ENCODE measurements at regions not wholly inside any gene's neighbourhood (a gene's known extent, or its start where the extent isn't known, plus 50 kb on each side); places are given as distances from the start of the nearest gene placed in this dataset.
"Not testable (repeated sequence)": the region's sequence is repeated elsewhere in the genome, so short reads cannot be mapped to it uniquely, and the experiment has no call there.

DNA sequence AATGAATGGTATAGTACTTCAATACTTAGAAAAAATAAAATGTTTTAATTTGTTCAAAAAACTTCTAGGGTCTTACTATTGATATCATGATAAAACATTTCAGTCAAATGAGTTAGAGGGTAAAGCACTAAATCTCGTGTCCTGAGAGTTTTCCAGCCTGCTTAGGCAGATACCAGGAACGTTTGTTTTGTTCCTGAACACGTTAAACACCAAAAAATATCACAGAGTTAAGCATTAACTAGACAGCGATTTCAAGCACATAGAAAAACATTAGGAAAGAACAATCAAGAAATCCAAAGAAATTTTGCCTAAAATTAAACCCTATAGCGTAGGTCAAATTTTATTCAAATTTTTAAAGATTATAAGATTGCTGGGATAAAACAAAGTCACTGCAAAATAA lies 204.6 kb upstream of the AGR3 start:
- no peak for DNase-seq (ENCODE audit: low spot score)

DNA sequence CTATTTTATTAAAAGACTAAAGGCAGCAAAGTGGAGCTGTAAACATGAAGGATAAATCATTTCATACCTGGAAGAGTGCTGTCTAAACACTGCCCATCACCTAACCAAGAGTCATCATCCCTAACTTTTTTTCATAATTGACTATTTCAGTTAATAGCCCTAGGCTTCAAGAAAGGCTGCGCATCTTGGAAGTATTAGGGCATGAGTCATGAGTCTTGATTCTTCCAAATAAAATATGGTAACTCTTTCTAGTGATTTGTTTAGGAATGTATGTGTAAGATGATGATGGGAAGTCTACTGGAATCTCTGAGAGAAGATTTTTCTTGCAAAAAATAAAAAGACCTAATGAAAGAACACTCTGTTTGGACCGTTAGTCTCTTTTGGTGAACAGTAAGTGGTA lies 207.7 kb upstream of the AHR start:
- no peak for DNase-seq (ENCODE audit: low spot score)

DNA sequence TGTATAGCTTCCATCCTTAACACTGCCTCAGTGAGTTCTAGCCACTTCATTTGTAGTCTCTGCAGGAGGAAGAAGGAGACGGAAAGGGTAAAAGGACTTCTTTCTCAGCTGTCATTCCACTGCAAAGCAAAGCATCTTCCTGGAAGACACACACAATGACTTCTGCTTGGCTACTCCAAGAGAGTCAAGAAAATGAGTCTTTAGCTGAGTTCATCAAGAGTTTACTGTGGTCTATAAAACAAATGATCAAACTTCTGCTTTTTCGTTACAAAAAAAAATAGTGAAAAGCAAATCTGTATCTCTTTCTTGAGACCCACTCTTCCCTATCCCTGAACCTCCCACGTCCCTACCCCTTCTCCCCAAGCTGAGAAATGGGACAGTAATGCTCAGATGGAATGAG lies 205.0 kb upstream of the AHR start:
- DNase-seq (ENCODE audit: low spot score) = no peak

DNA sequence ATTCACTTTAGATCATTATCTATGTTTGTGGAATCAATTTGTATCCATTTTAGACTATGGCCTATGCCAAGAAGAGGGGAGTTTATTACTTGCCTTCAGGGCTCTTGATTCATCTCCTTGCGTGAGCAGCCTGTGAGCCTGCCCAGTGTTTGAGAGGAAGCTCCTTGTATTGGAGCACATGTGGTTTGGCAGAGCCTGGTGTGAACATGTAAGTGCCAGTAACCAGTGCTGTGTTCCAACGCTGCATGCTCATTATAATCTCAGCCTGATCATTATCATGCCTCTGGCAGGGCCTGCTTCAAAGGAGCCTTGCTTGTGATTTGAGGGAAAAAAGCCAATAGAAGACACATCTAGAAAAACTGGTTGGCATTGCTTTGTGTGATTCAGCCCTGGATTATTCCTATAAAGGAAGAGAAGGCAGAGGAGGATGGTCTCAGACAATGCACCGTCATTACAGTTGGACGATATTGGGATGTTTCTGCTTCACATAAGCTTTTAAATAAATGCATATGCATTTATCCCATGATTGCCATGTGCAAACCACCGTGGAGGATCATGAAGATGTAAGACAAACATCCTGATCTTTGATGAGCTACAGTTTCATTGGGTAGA lies 203.4 kb upstream of the AHR start:
- DNase-seq (ENCODE audit: low spot score) = no peak

DNA sequence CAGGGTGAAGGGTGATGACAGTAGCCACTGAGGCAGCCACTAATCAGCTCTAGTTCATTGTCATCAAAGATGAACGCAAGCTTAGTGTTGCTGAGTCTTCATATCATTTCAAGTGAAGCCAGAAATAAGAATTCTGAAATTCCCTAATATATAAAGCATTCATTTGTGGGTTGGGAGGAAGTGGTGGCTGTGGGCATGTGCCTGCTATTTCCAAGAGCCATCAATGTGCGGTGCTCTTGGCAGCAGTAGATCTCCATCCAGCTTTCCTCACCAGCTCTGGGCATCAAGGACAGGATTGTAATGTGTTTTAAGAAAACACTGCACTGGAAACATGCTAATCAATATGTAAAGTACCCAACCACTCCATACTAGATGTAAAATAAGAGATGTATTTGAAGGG lies 202.5 kb upstream of the AHR start:
- no peak for DNase-seq (ENCODE audit: low spot score)

DNA sequence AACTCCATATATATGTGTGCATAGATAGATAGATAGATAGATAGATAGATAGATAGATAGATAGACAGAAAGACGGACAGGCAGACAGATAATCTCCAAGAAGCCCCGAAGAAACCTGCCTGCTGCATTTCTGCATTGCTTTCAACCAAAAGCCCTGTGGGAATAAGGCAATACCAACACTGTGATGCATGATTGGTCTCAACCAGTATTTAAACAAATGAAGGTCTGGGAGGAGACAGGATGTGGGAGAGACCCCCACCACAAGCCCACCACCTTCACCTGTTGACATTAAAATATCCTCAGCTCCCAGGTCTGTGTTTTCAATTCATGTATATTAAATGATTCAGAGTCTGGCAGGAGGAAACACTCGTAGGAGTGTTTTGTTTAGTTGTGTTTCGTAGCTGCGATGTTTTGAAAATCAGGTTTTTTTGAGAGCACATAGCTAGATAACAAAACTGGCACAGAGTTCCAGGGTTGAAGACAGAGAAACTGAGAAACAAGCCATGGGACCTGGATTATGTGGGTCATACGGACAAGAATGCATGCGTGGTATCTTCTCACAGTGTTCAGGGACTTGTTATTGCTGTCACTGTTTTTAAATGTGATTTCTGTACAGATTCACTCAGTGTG lies 200.7 kb upstream of the AHR start:
- no peak for DNase-seq (ENCODE audit: low spot score)

DNA sequence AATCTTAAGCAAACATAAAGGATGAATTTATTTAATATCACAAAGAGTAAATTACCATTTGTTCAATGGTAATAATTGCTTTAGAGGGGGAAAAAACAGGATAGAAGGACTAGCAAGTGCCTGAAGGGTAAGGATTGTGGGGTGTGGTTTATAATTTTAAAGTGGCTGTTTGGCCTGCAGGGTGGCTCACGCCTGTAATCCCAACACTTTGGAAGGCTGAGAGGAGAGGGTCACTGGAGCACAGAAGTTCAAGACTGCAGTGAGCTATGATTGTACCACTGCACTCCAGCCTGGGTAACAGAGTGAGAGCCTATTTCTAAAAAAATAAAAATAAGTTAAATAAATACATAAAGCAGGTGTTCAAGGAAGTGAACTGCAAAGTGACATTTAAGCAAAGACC lies 199.9 kb upstream of the AHR start:
- no peak for DNase-seq (ENCODE audit: low spot score)

DNA sequence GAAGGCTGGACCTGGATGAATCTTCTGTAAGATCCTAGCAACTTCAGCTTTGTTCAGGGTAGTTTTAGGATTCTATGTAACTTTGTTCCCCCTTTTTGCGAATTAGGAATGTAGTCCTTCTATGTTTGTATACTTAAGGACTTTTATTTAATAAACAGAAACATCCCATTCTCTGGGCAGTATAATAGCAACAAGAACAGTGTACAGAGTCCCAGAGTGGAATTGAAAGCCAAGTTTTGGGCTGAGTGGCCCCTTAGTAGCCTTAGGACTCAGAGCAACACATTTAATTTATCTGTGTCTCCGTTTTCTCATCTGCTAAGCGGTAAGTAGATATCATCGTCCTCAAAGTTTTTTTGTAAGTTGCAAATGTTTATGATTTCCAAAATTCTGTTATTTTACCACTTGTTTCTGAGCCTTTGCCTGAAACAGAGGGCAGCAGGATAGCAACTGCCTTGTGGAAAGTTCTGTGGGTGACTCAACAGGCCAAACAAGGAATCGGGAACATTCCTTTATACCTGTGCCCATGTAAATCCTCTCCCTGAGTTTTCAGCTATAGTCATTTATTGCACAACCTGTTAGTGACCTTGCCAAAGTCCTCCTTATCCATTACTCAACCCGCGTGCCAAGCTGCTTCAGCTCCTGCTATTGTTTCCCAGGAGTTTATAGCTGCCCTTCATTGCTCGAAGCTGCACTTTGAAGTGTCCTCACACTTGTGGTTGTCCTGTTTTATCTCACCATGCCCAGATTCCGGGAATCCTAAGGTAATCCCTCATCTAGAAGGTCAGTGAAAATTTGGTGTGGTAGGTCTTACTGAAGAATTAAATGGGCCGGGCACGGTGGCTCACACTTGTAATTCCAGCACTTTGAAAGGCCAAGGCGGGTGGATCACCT lies 199.1 kb upstream of the AHR start:
- no peak for DNase-seq (ENCODE audit: low spot score)

DNA sequence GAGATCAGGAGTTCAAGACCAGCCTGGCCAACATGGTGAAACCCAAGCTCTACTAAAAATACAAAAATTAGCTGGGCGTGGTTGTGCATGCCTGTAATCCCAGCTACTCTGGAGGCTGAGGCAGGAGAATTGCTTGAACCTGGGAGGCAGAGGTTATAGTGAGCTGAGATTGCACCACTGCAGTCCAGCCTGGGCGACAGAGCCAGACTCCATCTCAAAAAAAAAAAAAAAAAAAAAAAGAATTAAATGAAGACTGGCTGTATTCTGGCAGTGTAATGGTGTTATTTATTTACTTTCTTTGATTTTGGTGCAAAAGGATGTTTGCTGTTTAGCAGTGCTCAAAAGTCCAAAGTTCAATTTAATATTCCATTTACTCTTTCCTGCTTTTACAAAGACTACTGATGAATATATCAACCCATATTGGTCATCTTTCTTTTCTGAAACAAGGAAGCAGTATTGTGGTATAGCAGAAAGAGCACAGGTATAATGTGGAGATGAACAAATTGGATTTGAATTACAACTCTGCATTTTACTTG lies 198.4 kb upstream of the AHR start:
- DNase-seq (ENCODE audit: low spot score) = not testable (repeated sequence)

DNA sequence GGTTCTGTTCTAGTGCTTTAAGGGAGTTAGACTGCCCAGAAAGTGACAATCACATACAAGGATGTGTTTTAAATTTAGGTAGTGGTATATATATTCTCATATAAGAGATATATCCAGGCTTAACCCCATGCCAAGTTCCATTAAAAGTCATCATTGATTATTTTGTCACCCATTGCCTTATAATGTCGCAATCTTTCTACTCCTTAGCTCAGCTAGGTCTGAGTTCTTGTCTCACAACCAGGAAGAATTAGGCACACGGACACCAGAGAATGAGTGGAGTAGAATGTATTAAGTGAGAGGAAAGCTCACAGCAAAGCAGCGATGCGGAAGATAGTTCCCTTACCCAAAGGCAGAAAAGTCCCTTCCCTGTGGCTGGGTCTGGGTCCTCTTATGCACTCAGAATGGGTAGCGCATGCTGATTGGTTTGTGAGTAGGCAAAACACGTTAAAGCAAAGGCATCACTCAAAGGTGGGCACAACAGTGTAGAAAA lies 197.2 kb upstream of the AHR start:
- no peak for DNase-seq (ENCODE audit: low spot score)

DNA sequence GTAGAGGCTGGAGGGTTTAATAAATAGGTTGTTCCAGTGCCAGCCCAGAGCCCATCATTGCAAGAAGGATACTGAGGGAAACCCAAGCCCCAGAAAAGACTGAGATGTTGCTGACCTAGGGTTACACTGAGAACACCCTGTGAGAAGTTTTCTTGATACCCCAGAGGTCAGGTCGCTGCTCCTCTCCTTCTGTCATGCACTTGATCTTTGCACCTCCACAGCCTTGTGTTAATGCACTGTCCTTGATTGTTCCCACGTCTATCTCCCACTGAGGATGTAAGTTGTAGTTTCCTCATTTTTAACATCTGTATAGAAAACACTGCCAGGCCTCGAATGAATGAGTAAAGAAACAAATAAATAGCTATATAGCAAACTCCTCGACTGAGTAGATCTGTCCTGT lies 195.3 kb upstream of the AHR start:
- no peak for DNase-seq (ENCODE audit: low spot score)

DNA sequence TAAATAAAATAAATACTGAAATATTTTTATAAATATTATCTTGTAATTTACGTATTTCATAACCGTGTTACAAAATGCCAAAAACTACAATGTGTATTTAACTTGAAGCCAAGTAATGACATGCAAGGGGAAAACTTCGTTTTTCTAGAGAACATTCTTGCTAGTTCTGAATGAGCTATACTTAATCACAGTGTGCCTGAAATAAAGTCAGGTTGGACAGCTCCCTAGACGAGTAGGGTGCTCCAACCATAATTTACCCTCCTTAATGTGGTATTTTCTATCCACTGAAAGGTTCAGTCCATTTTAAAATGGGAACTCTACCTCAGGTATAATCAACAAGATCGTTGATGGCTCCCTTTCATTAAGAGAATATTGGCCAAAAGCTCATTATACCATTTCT lies 194.5 kb upstream of the AHR start:
- no peak for DNase-seq (ENCODE audit: low spot score)

DNA sequence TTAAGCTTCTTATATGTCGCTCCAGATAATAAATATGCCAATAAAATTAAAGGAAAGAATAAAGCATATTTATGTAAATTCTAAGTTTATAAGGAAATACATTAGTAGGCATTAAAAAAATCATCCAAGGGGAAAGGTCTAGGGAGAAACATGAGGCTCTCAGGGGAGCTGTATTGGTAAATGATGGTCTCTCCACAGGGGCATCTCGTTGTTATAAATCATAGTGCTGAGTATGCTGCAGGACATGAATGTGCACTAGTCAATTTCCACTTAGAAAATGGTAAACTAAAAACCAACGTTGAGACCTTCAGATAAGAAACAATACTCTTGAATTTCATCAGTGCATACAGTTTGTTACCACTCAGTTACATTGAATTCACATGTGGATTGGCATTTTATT lies 194.0 kb upstream of the AHR start:
- no peak for DNase-seq (ENCODE audit: low spot score)

DNA sequence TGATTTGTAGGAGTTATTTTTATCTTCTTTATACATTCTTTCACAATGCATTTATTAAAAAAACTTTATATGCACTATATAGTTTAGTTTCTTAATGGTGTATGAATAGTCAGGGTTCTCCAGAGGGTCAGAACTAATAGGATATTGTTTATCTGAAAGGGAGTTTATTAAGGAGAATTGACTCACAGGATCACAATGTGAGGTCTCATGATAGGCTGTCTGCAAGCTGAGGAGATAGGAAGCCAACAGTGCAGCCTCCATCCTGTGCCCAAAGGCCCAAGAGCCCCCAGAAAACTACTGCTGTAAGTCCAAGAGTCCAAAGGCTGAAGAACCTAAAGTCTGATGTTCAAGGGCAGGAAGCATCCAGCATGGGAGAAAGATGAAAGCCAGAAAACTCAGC lies 192.8 kb upstream of the AHR start:
- no peak for DNase-seq (ENCODE audit: low spot score)

DNA sequence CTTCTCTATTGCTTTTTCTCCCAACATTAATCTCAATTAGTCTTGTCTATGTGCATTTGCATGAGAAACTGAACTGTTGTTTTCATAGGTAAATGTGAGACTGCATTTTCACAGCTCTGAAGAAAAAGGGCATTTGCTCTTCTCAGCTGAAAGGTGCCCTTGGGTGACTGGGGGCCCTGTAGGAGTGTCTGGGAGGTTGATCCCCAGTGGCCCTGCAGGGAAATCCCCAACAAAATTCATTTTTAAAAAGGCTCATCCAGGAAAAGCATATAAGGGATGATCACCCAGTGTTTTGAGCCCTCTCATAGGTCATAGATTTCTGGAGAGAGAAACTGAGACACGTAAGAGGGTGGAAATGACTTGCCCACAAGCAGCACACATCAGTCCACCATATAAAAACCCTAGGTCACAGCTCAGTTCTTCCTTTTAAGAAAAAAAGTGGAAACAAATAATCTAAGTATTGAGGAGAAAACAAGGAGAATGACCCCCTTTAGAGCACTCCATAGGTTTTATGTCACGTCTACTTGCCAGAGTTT lies 190.3 kb upstream of the AHR start:
- no peak for DNase-seq (ENCODE audit: low spot score)

DNA sequence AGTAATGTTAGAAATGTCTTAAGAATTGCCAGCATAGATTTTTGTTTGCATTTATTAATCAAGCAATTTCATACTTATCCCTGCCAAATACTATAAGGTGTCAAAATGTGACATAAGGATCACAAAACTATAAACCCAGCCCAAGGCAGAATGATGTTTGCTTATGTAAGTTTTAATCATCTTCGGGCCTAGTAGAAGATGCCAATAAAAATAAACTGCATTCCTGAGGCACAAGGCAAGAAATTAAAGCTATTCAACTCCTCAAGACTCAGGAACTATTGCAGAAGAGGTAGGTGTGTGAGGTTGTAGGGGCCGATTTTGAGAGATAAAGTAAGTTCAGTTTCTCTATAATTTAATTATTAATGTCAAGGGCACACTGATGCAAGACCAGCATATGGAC lies 189.4 kb upstream of the AHR start:
- DNase-seq (ENCODE audit: low spot score) = no peak

DNA sequence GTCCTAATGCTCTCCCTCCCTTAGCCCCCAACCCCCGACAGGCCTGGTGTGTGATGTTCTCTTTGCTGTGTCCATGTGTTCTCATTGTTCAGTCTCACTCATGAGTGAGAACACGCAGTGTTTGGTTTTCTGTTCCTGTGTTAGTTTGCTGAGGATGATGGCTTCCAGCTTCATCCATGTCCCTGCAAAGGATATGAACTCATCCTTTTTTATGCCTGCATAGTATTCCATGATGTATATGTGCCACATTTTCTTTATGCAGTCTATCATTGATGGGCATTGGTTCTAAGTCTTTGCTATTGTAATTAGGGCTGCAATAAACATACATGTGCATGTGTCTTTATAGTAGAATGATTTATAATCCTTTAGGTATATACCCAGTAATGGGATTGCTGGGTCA lies 184.7 kb upstream of the AHR start:
- not testable (repeated sequence) for DNase-seq (ENCODE audit: low spot score)

DNA sequence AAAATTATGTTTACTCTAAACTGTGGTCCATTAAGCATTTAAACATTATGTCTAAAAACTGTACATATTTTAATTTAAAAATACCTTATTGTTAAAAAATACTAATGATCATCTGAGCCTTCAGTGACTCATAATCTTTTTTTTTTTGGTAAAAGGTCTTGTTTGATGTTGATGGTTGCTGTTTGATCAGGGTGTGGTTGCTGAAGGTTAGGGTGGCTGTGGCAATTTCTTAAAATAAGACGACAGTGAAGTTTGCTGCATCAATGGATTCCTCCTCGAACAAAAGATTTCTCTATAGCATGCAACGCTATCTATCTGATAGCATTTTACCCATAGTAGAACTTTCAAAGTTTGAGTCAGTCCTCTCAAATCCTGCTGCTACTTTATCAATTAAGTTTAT lies 180.0 kb upstream of the AHR start:
- DNase-seq (ENCODE audit: low spot score) = no peak

DNA sequence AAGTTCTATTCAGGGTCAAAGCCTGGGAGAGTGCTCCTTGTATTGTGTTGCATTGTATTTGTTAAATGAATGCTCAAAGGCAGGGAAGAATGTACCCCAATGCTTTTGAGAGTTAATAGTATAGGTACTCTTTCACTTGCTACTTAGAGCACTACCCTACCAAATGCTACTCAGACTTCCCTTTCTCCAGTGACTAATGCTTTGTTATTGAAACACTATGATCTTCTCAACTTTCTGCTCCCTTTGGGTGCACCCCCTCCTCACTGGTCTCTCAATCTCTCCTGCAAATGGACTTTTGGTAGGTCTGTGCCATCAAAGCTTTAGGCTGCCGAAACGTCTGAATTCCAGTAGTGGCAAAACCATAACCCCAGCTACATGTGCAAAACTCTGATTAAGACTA lies 177.7 kb upstream of the AHR start:
- no peak for DNase-seq (ENCODE audit: low spot score)

DNA sequence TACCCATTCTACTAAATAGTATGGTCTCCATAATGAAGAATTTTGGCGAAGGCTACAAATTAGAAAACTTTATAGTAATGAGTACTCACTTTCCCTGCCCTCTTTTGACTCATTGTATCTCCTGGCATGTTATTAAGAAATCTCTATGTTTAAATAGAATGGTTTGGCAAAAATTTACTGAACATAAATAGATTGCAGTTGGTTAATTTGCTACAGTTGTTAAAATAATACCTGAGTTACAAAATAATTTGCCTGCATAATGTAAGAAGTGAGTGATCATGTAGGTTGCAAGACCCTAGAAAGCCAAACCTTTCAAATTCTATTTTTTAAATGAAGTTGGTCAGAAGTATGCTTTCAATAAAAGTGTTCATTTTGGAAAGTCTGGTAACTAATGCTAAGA lies 176.8 kb upstream of the AHR start:
- no peak for DNase-seq (ENCODE audit: low spot score)

DNA sequence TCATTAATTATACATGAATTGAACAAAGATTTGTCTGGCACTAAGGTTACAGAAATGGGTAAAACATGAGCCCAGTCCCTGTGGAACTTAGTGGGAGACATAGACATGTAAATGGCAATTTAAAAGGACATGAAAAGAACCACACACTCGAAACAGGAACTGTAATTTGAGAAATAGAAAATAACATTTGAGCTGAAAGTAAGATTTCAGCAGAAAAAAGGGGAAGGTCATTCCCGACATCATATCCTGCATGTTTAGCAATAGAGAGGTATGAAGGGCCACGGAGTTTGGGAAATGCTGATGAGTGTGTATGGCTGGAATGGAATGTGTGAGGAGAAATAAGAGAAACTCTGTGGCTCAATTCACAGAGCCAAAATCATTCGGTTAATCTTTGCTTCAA lies 175.4 kb upstream of the AHR start:
- DNase-seq (ENCODE audit: low spot score) = no peak
